HEK293 (cell line): ENCODE measurements at regions not wholly inside any gene's neighbourhood (a gene's known extent, or its start where the extent isn't known, plus 50 kb on each side); places are given as distances from the start of the nearest gene placed in this dataset.

Experiments
- CTCF ChIA-PET: fragments of 350-600 bp; formaldehyde crosslinking; extraction: SDS; loops from one replicate; lab custom pipeline; 2021; ENCODE audit warnings: antibody characterized with exemption; lab: Yijun Ruan, JAX
- POLR2A ChIA-PET: fragments of 300-600 bp; formaldehyde crosslinking; extraction: SDS; loops from one replicate; lab custom pipeline; 2020; ENCODE audit warnings: antibody characterized with exemption, inconsistent platforms; lab: Yijun Ruan, JAX
- H3K27ac ChIP-seq: fragments of 200-500 bp; sonication (Bioruptor generic); 2 replicates; pipeline ENCODE4 v1.5.1; 2014; ENCODE audit warnings: low read depth, low read length, control low read depth, inconsistent platforms; ENCODE audit errors: extremely low read depth
- H3K36me3 ChIP-seq, 2 experiments: fragments of 200-500 bp in 1 of 2; sonication (Bioruptor generic) in 1 of 2; 1 replicate in 1 of 2; 2 replicates in 1 of 2; pipeline ENCODE4 v1.5.1; 2014 to 2017; ENCODE audit warnings: inconsistent platforms in 2 of 2, low read length in 2 of 2; ENCODE audit not compliant: control insufficient read depth in 2 of 2, insufficient read depth in 1 of 2
- H3K4me1 ChIP-seq: fragments of 200-500 bp; sonication (Bioruptor generic); 2 replicates; pipeline ENCODE4 v1.5.1; 2014; ENCODE audit warnings: mild to moderate bottlenecking, low read length, inconsistent platforms; ENCODE audit not compliant: control insufficient read depth, insufficient read depth
- H3K4me3 ChIP-seq: 2 replicates; pipeline ENCODE4 v1.5.1; 2011; ENCODE audit warnings: low read depth, mild to moderate bottlenecking, control low read depth, low read length, moderate library complexity
- H3K9me3 ChIP-seq: fragments of 200-500 bp; sonication (Bioruptor generic); 2 replicates; pipeline ENCODE4 v1.5.1; 2014; ENCODE audit warnings: low read depth, low read length, inconsistent platforms; ENCODE audit not compliant: control insufficient read depth, insufficient read depth
- GLI4 ChIP-seq: fragments of 450-650 bp; formaldehyde crosslinking; IDR thresholded peaks from 2 replicates; pipeline ENCODE4 v1.5.1; 2016; ENCODE audit warnings: missing biosample characterization, missing genetic modification characterization
- KLF17 ChIP-seq: fragments of 450-650 bp; formaldehyde crosslinking; IDR thresholded peaks from 2 replicates; pipeline ENCODE4 v1.5.1; 2016; ENCODE audit warnings: missing biosample characterization, missing genetic modification characterization
- TSHZ1 ChIP-seq: fragments of 450-650 bp; formaldehyde crosslinking; IDR thresholded peaks from 2 replicates; pipeline ENCODE4 v1.5.1; 2016; ENCODE audit warnings: missing biosample characterization, missing genetic modification characterization, borderline replicate concordance
- YY2 ChIP-seq: fragments of 450-650 bp; formaldehyde crosslinking; IDR thresholded peaks from 2 replicates; pipeline ENCODE4 v1.5.1; 2016; ENCODE audit warnings: missing biosample characterization, missing genetic modification characterization
- ZNF140 ChIP-seq: fragments of 450-650 bp; formaldehyde crosslinking; IDR thresholded peaks from 2 replicates; pipeline ENCODE4 v1.5.1; 2016; ENCODE audit warnings: missing biosample characterization, missing genetic modification characterization
- ZNF19 ChIP-seq: fragments of 450-650 bp; formaldehyde crosslinking; IDR thresholded peaks from 2 replicates; pipeline ENCODE4; 2016; ENCODE audit warnings: missing biosample characterization, missing genetic modification characterization, low read depth
- ZNF274 ChIP-seq, 2 experiments: fragments of 200-500 bp in 1 of 2; fragments of 450-650 bp in 1 of 2; sonication (Bioruptor generic) in 1 of 2; formaldehyde crosslinking in 1 of 2; IDR thresholded peaks; 2 replicates each; pipeline versions ENCODE4 v1.5.1 to v1.6.1; 2014 to 2016; ENCODE audit warnings: borderline replicate concordance in 1 of 2, inconsistent platforms in 1 of 2, low read length in 1 of 2, missing biosample characterization in 1 of 2, missing genetic modification characterization in 1 of 2
- ZNF341 ChIP-seq: fragments of 450-650 bp; formaldehyde crosslinking; IDR thresholded peaks from 2 replicates; pipeline ENCODE4; 2016; ENCODE audit warnings: low read depth, missing biosample characterization, missing genetic modification characterization
- ZNF416 ChIP-seq: fragments of 450-650 bp; formaldehyde crosslinking; IDR thresholded peaks from 2 replicates; pipeline ENCODE4 v1.5.1; 2016; ENCODE audit warnings: missing biosample characterization, missing genetic modification characterization
- ZNF549 ChIP-seq: fragments of 450-650 bp; IDR thresholded peaks from 2 replicates; pipeline ENCODE4 v1.5.1; 2018; ENCODE audit warnings: missing biosample characterization, missing genetic modification characterization, mild to moderate bottlenecking, inconsistent platforms, moderate library complexity
- ZNF561 ChIP-seq: fragments of 450-650 bp; IDR thresholded peaks from 2 replicates; pipeline ENCODE4 v1.5.1; 2018; ENCODE audit warnings: missing biosample characterization, missing genetic modification characterization, borderline replicate concordance
- ZNF610 ChIP-seq: fragments of 450-650 bp; formaldehyde crosslinking; IDR thresholded peaks from 2 replicates; pipeline ENCODE4 v1.5.1; 2016; ENCODE audit warnings: missing biosample characterization, missing genetic modification characterization, borderline replicate concordance
- TF ChIP-seq, protein P1 (sequence below): fragments of 450-650 bp; IDR thresholded peaks from 2 replicates; pipeline ENCODE4 v1.5.1; 2018; ENCODE audit warnings: missing biosample characterization, missing genetic modification characterization
- TF ChIP-seq, protein P2 (sequence below): fragments of 450-650 bp; formaldehyde crosslinking; IDR thresholded peaks from 2 replicates; pipeline ENCODE4 v1.5.1; 2016; ENCODE audit warnings: missing biosample characterization, missing genetic modification characterization
- TF ChIP-seq, protein P3 (sequence below): fragments of 450-650 bp; formaldehyde crosslinking; conservative IDR thresholded peaks from 2 replicates; pipeline ENCODE4 v1.5.1; 2016; ENCODE audit warnings: low read depth, missing biosample characterization, missing genetic modification characterization

DNA sequence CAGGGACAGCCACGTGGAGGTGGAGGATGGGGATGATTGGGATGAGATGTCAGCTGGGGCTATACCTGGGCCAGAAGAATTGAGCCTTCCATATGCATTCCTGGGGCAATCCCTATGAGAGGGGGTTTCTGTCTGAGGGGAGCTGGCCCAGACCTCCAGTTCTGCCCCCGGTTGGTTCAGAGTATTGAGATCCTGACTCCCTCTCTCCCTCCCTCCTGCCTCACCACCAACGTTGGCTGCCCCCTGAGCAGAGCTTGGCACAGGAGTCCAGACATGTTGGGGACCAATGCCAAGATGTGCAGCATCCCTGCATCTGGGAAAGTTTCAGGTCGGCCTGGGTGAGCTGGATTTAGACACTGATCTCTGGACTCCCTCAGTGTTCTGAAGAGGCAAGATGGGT lies 575.2 kb upstream of the MKI67 start:
- TF ChIP-seq ZNF274 (IDR thresholded peaks at IDR 0.05; ENCODE audit: low read length) = no peak
- no peak for TF ChIP-seq ZNF274 (tag by site-specific recombination; IDR thresholded peaks at IDR 0.05; ENCODE audit: borderline replicate concordance)
- TF ChIP-seq ZNF19 (tag by site-specific recombination) = no peak
- TF ChIP-seq ZNF561 (tag by site-specific recombination) = no peak
- no peak for TF ChIP-seq ZNF610 (tag by site-specific recombination)
- TF ChIP-seq, protein P1, sequence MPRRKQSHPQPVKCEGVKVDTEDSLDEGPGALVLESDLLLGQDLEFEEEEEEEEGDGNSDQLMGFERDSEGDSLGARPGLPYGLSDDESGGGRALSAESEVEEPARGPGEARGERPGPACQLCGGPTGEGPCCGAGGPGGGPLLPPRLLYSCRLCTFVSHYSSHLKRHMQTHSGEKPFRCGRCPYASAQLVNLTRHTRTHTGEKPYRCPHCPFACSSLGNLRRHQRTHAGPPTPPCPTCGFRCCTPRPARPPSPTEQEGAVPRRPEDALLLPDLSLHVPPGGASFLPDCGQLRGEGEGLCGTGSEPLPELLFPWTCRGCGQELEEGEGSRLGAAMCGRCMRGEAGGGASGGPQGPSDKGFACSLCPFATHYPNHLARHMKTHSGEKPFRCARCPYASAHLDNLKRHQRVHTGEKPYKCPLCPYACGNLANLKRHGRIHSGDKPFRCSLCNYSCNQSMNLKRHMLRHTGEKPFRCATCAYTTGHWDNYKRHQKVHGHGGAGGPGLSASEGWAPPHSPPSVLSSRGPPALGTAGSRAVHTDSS = no peak
- TF ChIP-seq YY2 (tag by site-specific recombination) = no peak
- no peak for TF ChIP-seq TSHZ1 (tag by site-specific recombination)
- TF ChIP-seq, protein P2, sequence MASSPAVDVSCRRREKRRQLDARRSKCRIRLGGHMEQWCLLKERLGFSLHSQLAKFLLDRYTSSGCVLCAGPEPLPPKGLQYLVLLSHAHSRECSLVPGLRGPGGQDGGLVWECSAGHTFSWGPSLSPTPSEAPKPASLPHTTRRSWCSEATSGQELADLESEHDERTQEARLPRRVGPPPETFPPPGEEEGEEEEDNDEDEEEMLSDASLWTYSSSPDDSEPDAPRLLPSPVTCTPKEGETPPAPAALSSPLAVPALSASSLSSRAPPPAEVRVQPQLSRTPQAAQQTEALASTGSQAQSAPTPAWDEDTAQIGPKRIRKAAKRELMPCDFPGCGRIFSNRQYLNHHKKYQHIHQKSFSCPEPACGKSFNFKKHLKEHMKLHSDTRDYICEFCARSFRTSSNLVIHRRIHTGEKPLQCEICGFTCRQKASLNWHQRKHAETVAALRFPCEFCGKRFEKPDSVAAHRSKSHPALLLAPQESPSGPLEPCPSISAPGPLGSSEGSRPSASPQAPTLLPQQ (tag by site-specific recombination) = no peak
- TF ChIP-seq KLF17 = no peak
- TF ChIP-seq, protein P3, sequence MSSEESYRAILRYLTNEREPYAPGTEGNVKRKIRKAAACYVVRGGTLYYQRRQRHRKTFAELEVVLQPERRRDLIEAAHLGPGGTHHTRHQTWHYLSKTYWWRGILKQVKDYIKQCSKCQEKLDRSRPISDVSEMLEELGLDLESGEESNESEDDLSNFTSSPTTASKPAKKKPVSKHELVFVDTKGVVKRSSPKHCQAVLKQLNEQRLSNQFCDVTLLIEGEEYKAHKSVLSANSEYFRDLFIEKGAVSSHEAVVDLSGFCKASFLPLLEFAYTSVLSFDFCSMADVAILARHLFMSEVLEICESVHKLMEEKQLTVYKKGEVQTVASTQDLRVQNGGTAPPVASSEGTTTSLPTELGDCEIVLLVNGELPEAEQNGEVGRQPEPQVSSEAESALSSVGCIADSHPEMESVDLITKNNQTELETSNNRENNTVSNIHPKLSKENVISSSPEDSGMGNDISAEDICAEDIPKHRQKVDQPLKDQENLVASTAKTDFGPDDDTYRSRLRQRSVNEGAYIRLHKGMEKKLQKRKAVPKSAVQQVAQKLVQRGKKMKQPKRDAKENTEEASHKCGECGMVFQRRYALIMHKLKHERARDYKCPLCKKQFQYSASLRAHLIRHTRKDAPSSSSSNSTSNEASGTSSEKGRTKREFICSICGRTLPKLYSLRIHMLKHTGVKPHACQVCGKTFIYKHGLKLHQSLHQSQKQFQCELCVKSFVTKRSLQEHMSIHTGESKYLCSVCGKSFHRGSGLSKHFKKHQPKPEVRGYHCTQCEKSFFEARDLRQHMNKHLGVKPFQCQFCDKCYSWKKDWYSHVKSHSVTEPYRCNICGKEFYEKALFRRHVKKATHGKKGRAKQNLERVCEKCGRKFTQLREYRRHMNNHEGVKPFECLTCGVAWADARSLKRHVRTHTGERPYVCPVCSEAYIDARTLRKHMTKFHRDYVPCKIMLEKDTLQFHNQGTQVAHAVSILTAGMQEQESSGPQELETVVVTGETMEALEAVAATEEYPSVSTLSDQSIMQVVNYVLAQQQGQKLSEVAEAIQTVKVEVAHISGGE (tag by site-specific recombination) = no peak
- no peak for TF ChIP-seq ZNF341
- no peak for TF ChIP-seq ZNF140
- TF ChIP-seq ZNF416 = no peak
- TF ChIP-seq GLI4 = no peak
- TF ChIP-seq ZNF549 = no peak
- no peaks in the 10 kb centered on the region for H3K36me3 ChIP-seq
- no peak overlapping the region for H3K4me3 ChIP-seq
- no peaks in the 10 kb centered on the region for H3K4me1 ChIP-seq
- H3K27ac ChIP-seq = no peak overlapping the region
- ChIA-PET POLR2A (no interaction called here), CTCF (interaction anchor here (1.0 kb wide), 1 partner anchor 158 kb away, joined by 4 read pairs; no protein-coding TSS in a partner anchor)
- H3K9me3 ChIP-seq = no peaks in the 10 kb centered on the region
